GM19035 (cell line): ENCODE measurements at regions not wholly inside any gene's neighbourhood (a gene's known extent, or its start where the extent isn't known, plus 50 kb on each side); places are given as distances from the start of the nearest gene placed in this dataset.

ENCODE experiments used
- ATAC-seq: cut with Tn5 transposase; IDR thresholded peaks from one replicate; pipeline ENCODE4 v1.9.1; 2021; ENCODE audit not compliant: unreplicated experiment

- ATAC-seq: no peak
Observed at GRCh38 chr11:79896258-79896657, 455.4 kb upstream of the TENM4 start.

GRCh38 chr11:79894111-79894510, 453.3 kb upstream of the TENM4 start:
- ATAC-seq: no peak

GRCh38 chr11:79890272-79890671, 449.4 kb upstream of the TENM4 start:
- ATAC-seq: no peak

GRCh38 chr11:79864882-79865281, 424.1 kb upstream of the TENM4 start:
- no peak for ATAC-seq

GRCh38 chr11:79860336-79860735, 419.5 kb upstream of the TENM4 start:
- no peak for ATAC-seq

GRCh38 chr11:79857377-79858214, 416.8 kb upstream of the TENM4 start:
- ATAC-seq: no peak

GRCh38 chr11:79852176-79852575, 411.3 kb upstream of the TENM4 start:
- ATAC-seq: no peak

GRCh38 chr11:79845002-79845709, 404.3 kb upstream of the TENM4 start:
- ATAC-seq: no peak

- ATAC-seq: no peak
Observed at GRCh38 chr11:79834015-79834414, 393.2 kb upstream of the TENM4 start.

- ATAC-seq: no peak
Observed at GRCh38 chr11:79830446-79830845, 389.6 kb upstream of the TENM4 start.

- no peak for ATAC-seq
Observed at GRCh38 chr11:79829891-79830290, 389.1 kb upstream of the TENM4 start.

- ATAC-seq: no peak
Observed at GRCh38 chr11:79822766-79823165, 381.9 kb upstream of the TENM4 start.

GRCh38 chr11:79813551-79813950, 372.7 kb upstream of the TENM4 start:
- no peak for ATAC-seq

- ATAC-seq: no peak
Observed at GRCh38 chr11:79809487-79809886, 368.7 kb upstream of the TENM4 start.

GRCh38 chr11:79807506-79807905, 366.7 kb upstream of the TENM4 start:
- no peak for ATAC-seq

GRCh38 chr11:79796704-79797103, 355.9 kb upstream of the TENM4 start:
- ATAC-seq: no peak

GRCh38 chr11:79794484-79795393, 353.9 kb upstream of the TENM4 start:
- no peak for ATAC-seq

GRCh38 chr11:79794057-79794456, 353.2 kb upstream of the TENM4 start:
- no peak for ATAC-seq

- no peak for ATAC-seq
Observed at GRCh38 chr11:79786961-79787360, 346.1 kb upstream of the TENM4 start.

- no peak for ATAC-seq
Observed at GRCh38 chr11:79783833-79784232, 343.0 kb upstream of the TENM4 start.

- no peak for ATAC-seq
Observed at GRCh38 chr11:79768343-79768742, 327.5 kb upstream of the TENM4 start.
